MM.1S (cell line): ENCODE measurements at regions not wholly inside any gene's neighbourhood (a gene's known extent, or its start where the extent isn't known, plus 50 kb on each side); places are given as distances from the start of the nearest gene placed in this dataset.

Experiments used
- DNase-seq: peaks from one replicate; pipeline ENCODE4 v3.0.0-alpha.2; 2015
- H2AFZ ChIP-seq: fragments of 300-600 bp; sonication (generic); 2 replicates; pipeline ENCODE4 v1.6.0; 2016; ENCODE audit warnings: antibody characterized with exemption, low read length
- H3F3A ChIP-seq: fragments of 300-600 bp; sonication (generic); 2 replicates; pipeline ENCODE4 v1.6.1; 2016; ENCODE audit warnings: mild to moderate bottlenecking, antibody characterized with exemption, low read length, moderate library complexity, mixed read lengths; ENCODE audit not compliant: insufficient read depth
- H3K27ac ChIP-seq: fragments of 300-600 bp; sonication (generic); 2 replicates; pipeline ENCODE4 v1.5.1; 2016; ENCODE audit warnings: mild to moderate bottlenecking, low read length
- H3K27me3 ChIP-seq: fragments of 300-600 bp; sonication (generic); replicated peaks from 2 replicates; pipeline ENCODE4 v1.6.0; 2016; ENCODE audit warnings: low read length; ENCODE audit not compliant: insufficient read depth
- H3K36me3 ChIP-seq: fragments of 300-600 bp; sonication (generic); replicated peaks from 2 replicates; pipeline ENCODE4 v1.6.1; 2016; ENCODE audit warnings: mild to moderate bottlenecking, low read length, mixed read lengths; ENCODE audit not compliant: insufficient read depth
- H3K4me1 ChIP-seq: fragments of 300-600 bp; sonication (generic); 2 replicates; pipeline ENCODE4 v1.6.1; 2016; ENCODE audit warnings: low read length, mixed read lengths
- H3K4me2 ChIP-seq: fragments of 300-600 bp; sonication (generic); 2 replicates; pipeline ENCODE4 v1.6.0; 2016; ENCODE audit warnings: low read depth, low read length
- H3K4me3 ChIP-seq: fragments of 300-600 bp; sonication (generic); 2 replicates; pipeline ENCODE4 v1.5.1; 2016; ENCODE audit warnings: low read length, mixed read lengths
- H3K79me2 ChIP-seq: fragments of 300-600 bp; sonication (generic); 2 replicates; pipeline ENCODE4 v1.6.1; 2016; ENCODE audit warnings: mixed run types, low read length, mixed read lengths
- H3K9ac ChIP-seq: fragments of 300-600 bp; sonication (generic); 2 replicates; pipeline ENCODE4 v1.6.1; 2016; ENCODE audit warnings: low read length, mixed read lengths
- H3K9me2 ChIP-seq: fragments of 300-600 bp; sonication (generic); replicated peaks from 2 replicates; pipeline ENCODE4 v1.6.1; 2016; ENCODE audit warnings: mild to moderate bottlenecking, low read length, mixed read lengths; ENCODE audit not compliant: insufficient read depth
- H3K9me3 ChIP-seq: fragments of 300-600 bp; sonication (generic); replicated peaks from 2 replicates; pipeline ENCODE4 v1.6.1; 2016; ENCODE audit warnings: mild to moderate bottlenecking, low read length, mixed read lengths; ENCODE audit not compliant: insufficient read depth
- H4K20me1 ChIP-seq: fragments of 300-600 bp; sonication (generic); 2 replicates; pipeline ENCODE4 v1.6.1; 2016; ENCODE audit warnings: mild to moderate bottlenecking, low read length, moderate library complexity, mixed read lengths; ENCODE audit not compliant: insufficient read depth
- EZH2 ChIP-seq: fragments of 300-600 bp; sonication (generic); optimal IDR thresholded peaks from 2 replicates; pipeline ENCODE3; 2017; ENCODE audit warnings: low read depth, mild to moderate bottlenecking, antibody characterized with exemption, low read length, mixed read lengths
- EZH2phosphoT487 ChIP-seq: fragments of 300-600 bp; sonication (generic); IDR thresholded peaks from 2 replicates; pipeline ENCODE4 v1.6.1; 2018; ENCODE audit warnings: antibody characterized with exemption, low read length
- TF ChIP-seq, protein P1 (sequence below): fragments of 300-600 bp; sonication (generic); IDR thresholded peaks from 2 replicates; pipeline ENCODE4 v1.5.1; 2016; ENCODE audit warnings: antibody characterized with exemption, low read length, mixed read lengths

DNA sequence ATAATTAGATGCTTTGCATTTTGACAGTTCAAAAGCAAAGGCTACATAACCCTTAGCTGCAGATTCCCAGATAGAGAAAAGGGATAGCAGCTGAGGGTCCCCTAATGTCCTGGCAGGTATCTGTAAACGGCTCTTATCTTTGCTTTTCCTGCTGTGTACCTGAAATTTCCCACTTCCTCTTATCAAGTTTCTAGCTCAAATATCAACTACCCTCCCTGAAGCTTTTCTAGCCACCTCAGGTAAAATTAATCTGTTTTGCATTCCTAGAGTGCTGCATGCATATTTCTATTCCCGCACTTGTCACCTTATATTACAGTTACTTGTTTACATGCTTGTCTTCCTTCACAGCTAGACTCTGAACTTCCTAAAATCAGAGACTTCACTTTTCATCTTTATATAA, 55.6 kb upstream of the STXBP5L start:
- H3K79me2 ChIP-seq: no peaks in the 10 kb centered on the region
- no peak overlapping the region for H3K9ac ChIP-seq
- DNase-seq: no peak
- H3K4me3 ChIP-seq: no peak overlapping the region
- H3K27ac ChIP-seq: no peak overlapping the region
- H3K4me1 ChIP-seq: no peaks in the 10 kb centered on the region
- H3K4me2 ChIP-seq: no peak overlapping the region
- no peaks in the 10 kb centered on the region for H3F3A ChIP-seq
- H2AFZ ChIP-seq: no peak overlapping the region
- H4K20me1 ChIP-seq: no peaks in the 10 kb centered on the region
- H3K9me3 ChIP-seq: no peaks in the 10 kb centered on the region
- H3K36me3 ChIP-seq: no peaks in the 10 kb centered on the region
- H3K9me2 ChIP-seq: no peaks in the 10 kb centered on the region
- no peaks in the 10 kb centered on the region for H3K27me3 ChIP-seq
- TF ChIP-seq EZH2 (no peak), EZH2phosphoT487 (no peak)
- TF ChIP-seq, protein P1, sequence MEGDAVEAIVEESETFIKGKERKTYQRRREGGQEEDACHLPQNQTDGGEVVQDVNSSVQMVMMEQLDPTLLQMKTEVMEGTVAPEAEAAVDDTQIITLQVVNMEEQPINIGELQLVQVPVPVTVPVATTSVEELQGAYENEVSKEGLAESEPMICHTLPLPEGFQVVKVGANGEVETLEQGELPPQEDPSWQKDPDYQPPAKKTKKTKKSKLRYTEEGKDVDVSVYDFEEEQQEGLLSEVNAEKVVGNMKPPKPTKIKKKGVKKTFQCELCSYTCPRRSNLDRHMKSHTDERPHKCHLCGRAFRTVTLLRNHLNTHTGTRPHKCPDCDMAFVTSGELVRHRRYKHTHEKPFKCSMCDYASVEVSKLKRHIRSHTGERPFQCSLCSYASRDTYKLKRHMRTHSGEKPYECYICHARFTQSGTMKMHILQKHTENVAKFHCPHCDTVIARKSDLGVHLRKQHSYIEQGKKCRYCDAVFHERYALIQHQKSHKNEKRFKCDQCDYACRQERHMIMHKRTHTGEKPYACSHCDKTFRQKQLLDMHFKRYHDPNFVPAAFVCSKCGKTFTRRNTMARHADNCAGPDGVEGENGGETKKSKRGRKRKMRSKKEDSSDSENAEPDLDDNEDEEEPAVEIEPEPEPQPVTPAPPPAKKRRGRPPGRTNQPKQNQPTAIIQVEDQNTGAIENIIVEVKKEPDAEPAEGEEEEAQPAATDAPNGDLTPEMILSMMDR: no peak

DNA sequence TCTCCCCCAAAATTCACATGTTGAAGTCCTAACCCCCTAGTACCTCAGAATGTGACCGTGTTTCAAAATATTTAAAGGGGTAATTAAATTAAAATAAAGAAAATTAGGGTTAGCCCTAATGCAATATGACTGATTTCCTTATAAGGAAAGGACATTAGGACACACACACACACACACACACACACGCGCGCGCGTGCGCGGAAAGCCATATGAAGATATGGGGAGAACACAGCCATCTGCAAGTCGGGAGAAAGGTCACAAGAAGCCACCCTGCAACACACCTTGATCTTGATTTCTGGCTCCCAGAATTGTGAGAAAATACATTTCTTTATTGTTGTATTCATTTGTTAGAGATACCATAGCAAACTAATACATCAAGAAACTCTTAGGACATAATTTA, 54.6 kb upstream of the STXBP5L start:
- Histone ChIP-seq H3K9me3 (no peaks in the 10 kb centered on the region), H3K36me3 (no peaks in the 10 kb centered on the region), H3K27me3 (no peaks in the 10 kb centered on the region), H3K9ac (no peak overlapping the region), H3K9me2 (no peaks in the 10 kb centered on the region), H4K20me1 (no peaks in the 10 kb centered on the region), H3K4me2 (no peak overlapping the region), H3K4me3 (no peak overlapping the region), H3K4me1 (no peaks in the 10 kb centered on the region), H2AFZ (no peak overlapping the region), H3K79me2 (no peaks in the 10 kb centered on the region), H3K27ac (no peak overlapping the region), H3F3A (no peaks in the 10 kb centered on the region)
- TF ChIP-seq EZH2: no peak
- TF ChIP-seq EZH2phosphoT487: no peak
- TF ChIP-seq, protein P1: no peak
- DNase-seq: no peak

DNA sequence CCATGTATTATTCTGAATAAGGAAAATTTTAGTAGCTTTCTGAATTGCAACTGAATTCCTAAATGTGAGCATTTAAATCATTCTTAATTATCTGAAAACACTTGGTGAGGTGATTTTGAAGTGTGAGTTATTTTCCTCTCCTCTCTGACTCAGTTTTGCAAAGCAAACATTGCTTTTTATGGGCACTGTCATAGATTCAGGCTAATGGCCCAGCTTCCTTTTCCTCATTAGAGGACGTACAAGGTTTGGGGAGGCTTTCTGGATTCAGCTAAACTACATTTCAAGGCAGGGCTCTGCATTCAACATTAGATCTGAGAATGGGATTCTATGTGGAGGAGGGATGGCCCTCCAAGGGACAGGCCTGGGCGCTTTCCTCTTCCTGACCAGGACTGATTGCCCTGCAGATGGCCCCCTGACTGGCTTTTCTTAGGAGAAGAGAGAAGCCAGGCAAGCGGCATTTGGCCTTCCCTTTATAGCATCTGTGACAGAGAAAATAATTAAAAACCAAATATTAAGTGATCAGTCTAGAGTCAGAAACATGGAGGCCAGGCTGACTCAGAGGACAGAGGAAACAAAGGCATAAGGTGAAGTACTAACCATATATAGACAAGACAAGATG, 53.0 kb upstream of the STXBP5L start:
- no peak overlapping the region for H3K27ac ChIP-seq
- no peaks in the 10 kb centered on the region for H3F3A ChIP-seq
- TF ChIP-seq EZH2phosphoT487 (no peak), EZH2 (no peak)
- TF ChIP-seq, protein P1: no peak

More for the DNA sequence above, 53.0 kb upstream of the STXBP5L start:
- Histone ChIP-seq H2AFZ (no peak overlapping the region), H3K4me3 (no peak overlapping the region), H3K9ac (no peak overlapping the region), H3K4me2 (no peak overlapping the region), H3K4me1 (no peaks in the 10 kb centered on the region), H4K20me1 (no peaks in the 10 kb centered on the region), H3K9me3 (no peaks in the 10 kb centered on the region), H3K27me3 (no peaks in the 10 kb centered on the region), H3K36me3 (no peaks in the 10 kb centered on the region), H3K9me2 (no peaks in the 10 kb centered on the region), H3K79me2 (no peaks in the 10 kb centered on the region)
- DNase-seq: no peak
